Brain microvascular endothelial cell (primary cell): ENCODE measurements at regions not wholly inside any gene's neighbourhood (a gene's known extent, or its start where the extent isn't known, plus 50 kb on each side); places are given as distances from the start of the nearest gene placed in this dataset.

Source experiments
- DNase-seq: peaks from one replicate; pipeline ENCODE4 v3.0.0-alpha.2; 2020
- H3K27ac ChIP-seq: fragments of 250-450 bp; sonication (Bioruptor Pico); 2 replicates; pipeline ENCODE4 v1.5.1; 2020; ENCODE audit warnings: mild to moderate bottlenecking, moderate library complexity
- H3K27me3 ChIP-seq: fragments of 250-450 bp; sonication (Bioruptor Pico); replicated peaks from 2 replicates; pipeline ENCODE4 v1.5.1; 2020; ENCODE audit warnings: mild to moderate bottlenecking
- H3K36me3 ChIP-seq: fragments of 250-450 bp; sonication (Bioruptor Pico); replicated peaks from 2 replicates; pipeline ENCODE4 v1.5.1; 2020; ENCODE audit warnings: mild to moderate bottlenecking
- H3K4me3 ChIP-seq: 2 replicates; pipeline ENCODE4 v1.5.1; 2011; ENCODE audit warnings: low read depth, mild to moderate bottlenecking, control low read depth, low read length, moderate library complexity
- CTCF ChIP-seq: IDR thresholded peaks from 2 replicates; pipeline ENCODE4 v1.5.1; 2011; ENCODE audit warnings: low read depth, mild to moderate bottlenecking, moderate library complexity, low read length, control low read depth, inconsistent platforms; ENCODE audit errors: missing control alignments
- in situ Hi-C: cut with HindIII; loops from 2 replicates; pipeline ENCODE4 v1.10.0; 2017; ENCODE audit warnings: low sequenced_read_pairs, low pct_ligation_motif_present

GRCh38 chr18:39779926-39780325 is 2175.1 kb upstream of the PIK3C3 start:
- Histone ChIP-seq H3K27me3 (no peaks in the 10 kb centered on the region), H3K27ac (no peak overlapping the region), H3K36me3 (no peaks in the 10 kb centered on the region), H3K4me3 (no peak overlapping the region)
- in situ Hi-C loops: no loop called here
- no peak for TF ChIP-seq CTCF
- DNase-seq: no peak

DNA sequence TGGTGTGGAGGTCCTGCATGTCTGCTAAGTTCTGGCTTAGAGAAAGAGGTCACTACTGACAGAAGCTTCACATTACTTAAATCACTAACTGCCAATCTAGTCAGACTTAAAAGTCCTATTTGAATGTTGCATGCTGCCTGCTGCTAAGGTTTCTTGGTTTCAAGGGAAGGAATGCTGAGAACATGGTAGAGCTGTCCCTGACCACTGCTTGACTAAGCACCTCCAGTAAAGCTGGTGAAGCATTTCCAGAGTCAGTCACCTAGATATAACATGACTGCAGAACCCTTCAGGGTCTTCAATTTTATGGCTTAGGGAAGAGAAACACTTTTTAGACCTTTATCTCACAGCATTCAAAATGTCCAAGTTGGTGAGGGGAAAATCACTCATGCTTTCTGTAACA is 2178.3 kb upstream of the PIK3C3 start:
- Histone ChIP-seq H3K36me3 (no peaks in the 10 kb centered on the region), H3K27me3 (no peaks in the 10 kb centered on the region), H3K27ac (no peak overlapping the region), H3K4me3 (no peak overlapping the region)
- no peak for DNase-seq
- in situ Hi-C loops: no loop called here
- no peak for TF ChIP-seq CTCF

- Histone ChIP-seq H3K27me3 (no peaks in the 10 kb centered on the region), H3K27ac (no peak overlapping the region), H3K4me3 (no peak overlapping the region), H3K36me3 (no peaks in the 10 kb centered on the region)
- in situ Hi-C loops: no loop called here
- TF ChIP-seq CTCF: no peak
- no peak for DNase-seq
Observed at GRCh38 chr18:39774957-39775598, 2180.0 kb upstream of the PIK3C3 start.

GRCh38 chr18:39773646-39774045 is 2181.4 kb upstream of the PIK3C3 start:
- DNase-seq: no peak
- no peaks in the 10 kb centered on the region for H3K36me3 ChIP-seq
- H3K27me3 ChIP-seq: no peaks in the 10 kb centered on the region
- no peak overlapping the region for H3K4me3 ChIP-seq
- no peak for TF ChIP-seq CTCF
- in situ Hi-C loops: no loop called here
- H3K27ac ChIP-seq: no peak overlapping the region

DNA sequence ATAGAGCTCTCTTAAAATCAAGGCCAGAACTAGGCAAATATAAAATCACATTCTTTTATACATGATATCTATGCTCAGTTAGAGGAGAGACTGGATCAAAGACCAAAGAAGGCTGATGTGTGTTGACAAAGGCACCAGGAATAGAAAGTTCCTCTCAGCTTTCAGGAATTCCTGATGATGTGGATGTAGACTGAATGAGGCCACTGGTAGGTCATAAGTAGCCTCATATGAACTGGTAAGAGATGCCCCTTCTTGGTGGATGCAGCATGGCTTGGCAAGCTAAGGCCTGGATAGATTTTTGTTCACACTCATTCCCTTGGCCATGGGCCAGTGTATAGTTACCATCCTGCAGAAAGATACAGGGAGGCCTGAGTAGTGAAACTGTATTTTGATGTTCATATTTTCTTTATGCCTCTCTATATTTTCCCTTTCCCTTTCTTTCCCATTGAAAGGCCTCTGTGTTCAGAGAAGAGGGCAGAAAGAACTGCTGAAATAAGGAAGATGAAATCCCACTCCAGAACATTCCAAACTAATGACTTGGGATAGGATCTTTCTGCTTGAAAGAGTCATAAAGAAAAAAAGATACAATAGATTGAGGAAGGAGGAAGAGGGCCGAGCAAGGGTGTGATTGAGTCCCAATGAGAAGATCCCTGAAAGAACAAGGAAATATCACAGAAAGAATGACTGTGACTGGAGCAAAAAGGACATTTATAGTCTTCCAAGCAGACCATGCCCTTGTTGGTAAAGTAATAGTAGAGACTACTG is 2182.7 kb upstream of the PIK3C3 start:
- DNase-seq: peak; percentile 43
- Histone ChIP-seq H3K4me3 (no peak overlapping the region), H3K27me3 (no peaks in the 10 kb centered on the region), H3K36me3 (no peaks in the 10 kb centered on the region), H3K27ac (peak overlapping the region; percentile 15)
- no peak for TF ChIP-seq CTCF
- in situ Hi-C loops: no loop called here
